ENCODE measurements at regions not wholly inside any gene's neighbourhood (a gene's known extent, or its start where the extent isn't known, plus 50 kb on each side); places are given as distances from the start of the nearest gene placed in this dataset.

DNA sequence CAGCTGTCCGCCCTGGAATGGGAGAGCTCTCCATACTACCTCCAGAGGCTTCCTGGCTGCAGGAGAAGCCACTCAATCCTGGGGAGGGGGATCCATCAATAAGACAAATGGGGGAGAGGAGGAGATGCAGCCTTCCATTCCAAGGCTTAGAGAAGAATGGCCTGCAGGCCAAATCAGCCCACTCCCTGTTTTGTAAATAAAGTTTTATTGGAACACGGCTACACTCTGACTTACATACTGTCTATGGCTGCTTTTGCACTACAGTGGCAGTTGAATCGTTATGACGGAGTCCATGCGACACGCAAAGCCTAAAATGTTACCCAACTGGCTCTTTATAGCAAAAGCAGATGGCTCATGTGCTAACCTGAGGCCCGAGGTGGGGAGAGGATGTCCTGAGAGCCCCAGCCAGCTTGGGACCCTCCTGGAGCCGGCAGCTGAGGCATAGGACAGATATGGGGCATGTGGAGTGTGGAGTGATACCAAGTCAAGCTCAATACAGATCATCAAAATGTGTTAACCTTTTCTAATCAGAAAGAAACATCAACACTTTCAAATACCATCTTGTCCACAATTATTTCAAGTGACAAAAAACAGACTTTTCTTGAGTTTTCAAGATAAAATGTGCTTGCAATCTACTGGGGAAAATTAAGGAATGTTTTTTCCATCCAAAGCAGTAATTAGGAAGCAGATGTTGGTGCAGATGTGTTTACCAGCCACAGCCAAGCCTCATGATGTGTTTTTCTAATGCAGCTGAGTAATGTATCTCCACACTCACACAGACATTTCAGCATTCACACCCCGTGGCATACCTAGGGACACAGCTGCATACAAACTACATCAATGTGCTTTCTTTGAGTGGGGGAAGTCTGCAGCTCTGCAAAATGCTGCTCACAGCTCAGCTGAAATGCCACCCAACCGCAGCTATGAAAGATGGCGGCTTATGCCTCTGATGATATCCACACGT is 181.6 kb downstream of the SHANK2 start:
- Histone ChIP-seq H3K36me3 (no peaks in the 10 kb centered on the region), H3K4me1 (no peaks in the 10 kb centered on the region), H3K9ac (ENCODE audit: low read depth in 2 of 2, low read length in 2 of 2) (no peak overlapping the region), H3K9me3 (no peaks in the 10 kb centered on the region), H3K4me3 (no peak overlapping the region), H3K27ac (no peak overlapping the region), H3K27me3 (no peaks in the 10 kb centered on the region)
- no peak for DNase-seq
- TF ChIP-seq, protein P1, sequence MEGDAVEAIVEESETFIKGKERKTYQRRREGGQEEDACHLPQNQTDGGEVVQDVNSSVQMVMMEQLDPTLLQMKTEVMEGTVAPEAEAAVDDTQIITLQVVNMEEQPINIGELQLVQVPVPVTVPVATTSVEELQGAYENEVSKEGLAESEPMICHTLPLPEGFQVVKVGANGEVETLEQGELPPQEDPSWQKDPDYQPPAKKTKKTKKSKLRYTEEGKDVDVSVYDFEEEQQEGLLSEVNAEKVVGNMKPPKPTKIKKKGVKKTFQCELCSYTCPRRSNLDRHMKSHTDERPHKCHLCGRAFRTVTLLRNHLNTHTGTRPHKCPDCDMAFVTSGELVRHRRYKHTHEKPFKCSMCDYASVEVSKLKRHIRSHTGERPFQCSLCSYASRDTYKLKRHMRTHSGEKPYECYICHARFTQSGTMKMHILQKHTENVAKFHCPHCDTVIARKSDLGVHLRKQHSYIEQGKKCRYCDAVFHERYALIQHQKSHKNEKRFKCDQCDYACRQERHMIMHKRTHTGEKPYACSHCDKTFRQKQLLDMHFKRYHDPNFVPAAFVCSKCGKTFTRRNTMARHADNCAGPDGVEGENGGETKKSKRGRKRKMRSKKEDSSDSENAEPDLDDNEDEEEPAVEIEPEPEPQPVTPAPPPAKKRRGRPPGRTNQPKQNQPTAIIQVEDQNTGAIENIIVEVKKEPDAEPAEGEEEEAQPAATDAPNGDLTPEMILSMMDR (IDR thresholded peaks at IDR 0.05), result no peak
- intact Hi-C loops (cut with DNase I), result no loop called here

DNA sequence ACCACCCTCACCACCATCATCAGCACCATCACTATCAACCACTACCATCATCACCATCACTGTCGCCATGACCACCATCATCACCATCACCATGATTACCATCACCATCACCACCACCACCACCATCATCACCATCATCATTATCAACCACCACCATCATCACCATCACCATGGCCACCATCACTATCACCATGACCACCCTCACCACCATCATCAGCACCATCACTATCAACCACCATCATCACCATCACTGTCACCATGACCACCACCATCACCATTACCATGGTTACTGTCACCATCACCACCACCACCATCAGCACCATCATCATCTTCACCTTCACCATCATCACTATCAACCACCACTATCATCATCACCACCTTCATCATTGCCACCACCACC is 183.4 kb downstream of the SHANK2 start:
- H3K9me3 ChIP-seq, result no peaks in the 10 kb centered on the region
- H3K4me3 ChIP-seq, result no peak overlapping the region
- no peaks in the 10 kb centered on the region for H3K36me3 ChIP-seq
- no peak overlapping the region for H3K27ac ChIP-seq
- no peaks in the 10 kb centered on the region for H3K27me3 ChIP-seq
- no peak overlapping the region for H3K9ac ChIP-seq (ENCODE audit: low read depth in 2 of 2, low read length in 2 of 2)
- TF ChIP-seq, protein P1 (IDR thresholded peaks at IDR 0.05), result no peak
- intact Hi-C loops (cut with DNase I), result no loop called here
- no peak for DNase-seq
- no peaks in the 10 kb centered on the region for H3K4me1 ChIP-seq

DNA sequence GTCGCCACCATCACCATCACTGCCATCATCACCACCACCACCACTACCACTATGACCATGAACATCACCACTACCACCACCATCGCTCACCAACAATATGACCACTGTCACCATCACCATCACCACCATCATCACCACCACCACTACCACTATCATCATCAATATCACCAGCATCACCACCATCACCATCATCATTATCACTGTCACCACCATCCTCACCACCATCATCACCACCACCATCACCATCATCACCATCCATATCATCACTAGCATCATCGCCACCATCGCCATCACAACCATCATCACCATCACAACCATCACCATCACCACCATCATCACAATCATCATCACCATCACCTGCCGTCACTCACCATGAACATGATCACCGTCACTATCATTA is 184.6 kb downstream of the SHANK2 start:
- DNase-seq, result no peak
- no peak overlapping the region for H3K9ac ChIP-seq (ENCODE audit: low read depth in 2 of 2, low read length in 2 of 2)
- H3K27me3 ChIP-seq, result no peaks in the 10 kb centered on the region
- intact Hi-C loops (cut with DNase I), result no loop called here
- TF ChIP-seq, protein P1 (IDR thresholded peaks at IDR 0.05), result no peak
- H3K27ac ChIP-seq, result no peak overlapping the region
- no peak overlapping the region for H3K4me3 ChIP-seq
- H3K9me3 ChIP-seq, result no peaks in the 10 kb centered on the region
- no peaks in the 10 kb centered on the region for H3K4me1 ChIP-seq
- no peaks in the 10 kb centered on the region for H3K36me3 ChIP-seq

DNA sequence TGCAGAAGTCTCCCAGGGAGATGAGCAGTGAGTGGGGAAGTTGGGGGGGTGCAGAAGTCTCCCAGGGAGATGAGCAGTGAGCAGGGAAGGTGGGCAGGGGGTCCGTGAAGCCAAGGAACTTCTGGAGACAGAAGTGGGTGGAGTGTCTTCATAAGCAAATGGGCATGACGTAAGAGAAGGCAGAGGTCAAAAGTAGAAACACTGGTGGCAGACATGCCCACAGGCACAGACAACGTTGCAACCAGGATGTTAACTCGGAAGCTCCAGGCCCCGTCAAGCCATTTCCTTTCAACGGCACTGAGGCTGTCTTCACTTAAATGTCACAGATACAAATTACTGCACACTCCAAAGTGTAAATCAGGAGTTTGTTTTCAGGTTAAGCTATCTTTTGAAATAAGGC is 186.1 kb downstream of the SHANK2 start:
- Histone ChIP-seq H3K9me3 (no peaks in the 10 kb centered on the region), H3K36me3 (no peaks in the 10 kb centered on the region), H3K27me3 (no peaks in the 10 kb centered on the region), H3K27ac (no peak overlapping the region), H3K9ac (ENCODE audit: low read depth in 2 of 2, low read length in 2 of 2) (no peak overlapping the region), H3K4me1 (no peaks in the 10 kb centered on the region), H3K4me3 (no peak overlapping the region)
- TF ChIP-seq, protein P1 (IDR thresholded peaks at IDR 0.05), result no peak
- no peak for DNase-seq
- intact Hi-C loops (cut with DNase I), result no loop called here

DNA sequence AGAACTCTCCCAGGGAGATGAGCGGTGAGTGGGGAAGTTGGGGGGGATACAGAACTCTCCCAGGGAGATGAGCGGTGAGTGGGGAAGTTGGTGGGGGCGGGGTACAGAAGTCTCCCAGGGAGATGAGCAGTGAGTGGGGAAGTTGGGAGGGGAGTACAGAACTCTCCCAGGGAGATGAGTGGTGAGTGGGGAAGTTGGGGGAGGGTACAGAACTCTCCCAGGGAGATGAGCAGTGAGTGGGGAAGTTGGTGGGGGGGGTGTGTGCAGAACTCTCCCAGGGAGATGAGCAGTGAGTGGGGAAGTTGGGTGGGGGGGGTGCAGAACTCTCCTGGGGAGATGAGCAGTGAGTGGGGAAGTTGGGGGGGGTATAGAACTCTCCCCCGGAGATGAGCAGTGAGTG is 186.5 kb downstream of the SHANK2 start:
- Histone ChIP-seq H3K9me3 (no peaks in the 10 kb centered on the region), H3K27me3 (no peaks in the 10 kb centered on the region), H3K4me3 (no peak overlapping the region), H3K36me3 (no peaks in the 10 kb centered on the region), H3K9ac (ENCODE audit: low read depth in 2 of 2, low read length in 2 of 2) (no peak overlapping the region), H3K4me1 (no peaks in the 10 kb centered on the region), H3K27ac (no peak overlapping the region)
- TF ChIP-seq, protein P1 (IDR thresholded peaks at IDR 0.05), result no peak
- intact Hi-C loops (cut with DNase I), result no loop called here
- no peak for DNase-seq

Data from colonic mucosa (tissue), 4 donors.